Adrenal gland (tissue), 9 donors: ENCODE measurements at regions not wholly inside any gene's neighbourhood (a gene's known extent, or its start where the extent isn't known, plus 50 kb on each side); places are given as distances from the start of the nearest gene placed in this dataset.

ENCODE experiments used
- DNase-seq, 7 donors: peaks; one replicate each; pipeline ENCODE4 v3.0.0-alpha.2; 2019 to 2020
- H3K27ac ChIP-seq, 5 donors: fragments of 200-600 bp; sonication (generic) in 4 of 5; 1 replicate in 3 of 5; 2 replicates in 2 of 5; pipeline versions ENCODE4 v1.5.1 to v1.8.0; 2016 to 2020; ENCODE audit warnings: mild to moderate bottlenecking in 1 of 5
- H3K27me3 ChIP-seq: fragments of 200-600 bp; 2 replicates; pipeline ENCODE4 v1.8.0; 2021
- H3K36me3 ChIP-seq, 2 donors: fragments of 200-600 bp; replicated peaks in 1 of 2; 1 replicate in 1 of 2; 2 replicates in 1 of 2; pipeline versions ENCODE4 v1.5.1 to v1.8.0; 2018 to 2022
- H3K4me1 ChIP-seq, 2 donors: fragments of 200-600 bp; replicated peaks in 1 of 2; 1 replicate in 1 of 2; 2 replicates in 1 of 2; pipeline versions ENCODE4 v1.5.1 to v1.8.0; 2018 to 2021
- H3K4me3 ChIP-seq, 4 donors: fragments of 200-600 bp; sonication (generic) in 3 of 4; one replicate each; pipeline ENCODE4 v1.5.1; 2016 to 2018
- H3K9me3 ChIP-seq, 3 donors: fragments of 200-600 bp; sonication (generic) in 1 of 3; replicated peaks in 1 of 3; 1 replicate in 2 of 3; 2 replicates in 1 of 3; pipeline versions ENCODE4 v1.5.1 to v1.8.0; 2016 to 2021
- POLR2A ChIP-seq, 2 donors: fragments of 450-650 bp; IDR thresholded peaks; one replicate each; pipeline ENCODE4 v1.6.1; 2017; ENCODE audit warnings: antibody characterized with exemption in 2 of 2, mild to moderate bottlenecking in 2 of 2, moderate library complexity in 1 of 2
- WGBS, 4 donors: extraction: QIAGEN DNeasy Blood & Tissue Kit in 2 of 4; methylation state at CpG; one replicate each; pipeline versions ENCODE4 v1.1.5 to v1.1.7; 2013 to 2017; 5-methylcytosine and 5-hydroxymethylcytosine counted together
- intact Hi-C, 2 donors: fragments of 100-400 bp; cut with DNase I; formaldehyde crosslinking; loops; one replicate each; pipeline versions ENCODE4 v1.14.1 to v1.15.0; 2022 to 2023
- TF ChIP-seq, protein P1 (sequence below), 6 experiments: fragments of 450-650 bp in 4 of 6; fragments of 200-600 bp in 2 of 6; sonication (generic) in 1 of 6; IDR thresholded peaks; 1 replicate in 5 of 6; 2 replicates in 1 of 6; pipeline versions ENCODE4 v1.5.1 to v1.8.0; 2016 to 2021; ENCODE audit warnings: antibody characterized with exemption in 6 of 6, mild to moderate bottlenecking in 2 of 6, moderate library complexity in 1 of 6
- donor health status: healthy with polysubstance abuse.
- donor health status: Bipolar disorder and iron deficiency.
- donor health status: DM: yes; HTN: yes; CAD: no.
- donor health status: DM: no; HTN: no; CAD: no.
- donor health status: DM: no; HTN: no; CAD: no.

DNA sequence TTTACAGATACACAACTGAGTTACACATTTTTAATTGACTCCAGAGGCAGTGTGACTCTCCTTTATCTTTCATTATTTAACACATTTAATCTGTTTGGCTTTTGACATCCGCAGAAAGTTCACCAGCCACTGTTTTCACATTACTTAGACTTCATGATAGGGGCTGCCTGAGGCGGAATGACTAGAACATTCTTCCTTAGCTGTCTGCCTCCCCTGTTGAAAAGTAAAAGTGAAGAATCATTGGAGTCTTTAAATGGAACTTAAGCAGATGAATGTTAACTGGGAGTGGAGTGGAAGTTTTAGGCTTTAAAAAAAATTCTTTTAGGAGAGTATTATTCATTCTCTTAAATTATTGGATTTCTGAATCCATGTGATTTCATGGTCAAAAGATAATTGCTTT is 229.2 kb upstream of the MTNR1B start:
- Histone ChIP-seq H3K4me1 (no peaks in the 10 kb centered on the region), H3K4me3 (no peak overlapping the region), H3K36me3 (no peaks in the 10 kb centered on the region), H3K9me3 (peaks cover 0 to 4% (median 0%) of the 10 kb centered on the region in 3 donors), H3K27me3 (no peaks in the 10 kb centered on the region), H3K27ac (no peak overlapping the region)
- no peak for DNase-seq
- intact Hi-C loops, result no loop called here
- WGBS, 4 donors, result 54 to 76% (median 66%) methylated on average over 2 of the region's 2 CpGs
- TF ChIP-seq, protein P1, sequence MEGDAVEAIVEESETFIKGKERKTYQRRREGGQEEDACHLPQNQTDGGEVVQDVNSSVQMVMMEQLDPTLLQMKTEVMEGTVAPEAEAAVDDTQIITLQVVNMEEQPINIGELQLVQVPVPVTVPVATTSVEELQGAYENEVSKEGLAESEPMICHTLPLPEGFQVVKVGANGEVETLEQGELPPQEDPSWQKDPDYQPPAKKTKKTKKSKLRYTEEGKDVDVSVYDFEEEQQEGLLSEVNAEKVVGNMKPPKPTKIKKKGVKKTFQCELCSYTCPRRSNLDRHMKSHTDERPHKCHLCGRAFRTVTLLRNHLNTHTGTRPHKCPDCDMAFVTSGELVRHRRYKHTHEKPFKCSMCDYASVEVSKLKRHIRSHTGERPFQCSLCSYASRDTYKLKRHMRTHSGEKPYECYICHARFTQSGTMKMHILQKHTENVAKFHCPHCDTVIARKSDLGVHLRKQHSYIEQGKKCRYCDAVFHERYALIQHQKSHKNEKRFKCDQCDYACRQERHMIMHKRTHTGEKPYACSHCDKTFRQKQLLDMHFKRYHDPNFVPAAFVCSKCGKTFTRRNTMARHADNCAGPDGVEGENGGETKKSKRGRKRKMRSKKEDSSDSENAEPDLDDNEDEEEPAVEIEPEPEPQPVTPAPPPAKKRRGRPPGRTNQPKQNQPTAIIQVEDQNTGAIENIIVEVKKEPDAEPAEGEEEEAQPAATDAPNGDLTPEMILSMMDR (IDR thresholded peaks at IDR 0.05), result no peak
- TF ChIP-seq POLR2A (IDR thresholded peaks at IDR 0.05), result no peak

DNA sequence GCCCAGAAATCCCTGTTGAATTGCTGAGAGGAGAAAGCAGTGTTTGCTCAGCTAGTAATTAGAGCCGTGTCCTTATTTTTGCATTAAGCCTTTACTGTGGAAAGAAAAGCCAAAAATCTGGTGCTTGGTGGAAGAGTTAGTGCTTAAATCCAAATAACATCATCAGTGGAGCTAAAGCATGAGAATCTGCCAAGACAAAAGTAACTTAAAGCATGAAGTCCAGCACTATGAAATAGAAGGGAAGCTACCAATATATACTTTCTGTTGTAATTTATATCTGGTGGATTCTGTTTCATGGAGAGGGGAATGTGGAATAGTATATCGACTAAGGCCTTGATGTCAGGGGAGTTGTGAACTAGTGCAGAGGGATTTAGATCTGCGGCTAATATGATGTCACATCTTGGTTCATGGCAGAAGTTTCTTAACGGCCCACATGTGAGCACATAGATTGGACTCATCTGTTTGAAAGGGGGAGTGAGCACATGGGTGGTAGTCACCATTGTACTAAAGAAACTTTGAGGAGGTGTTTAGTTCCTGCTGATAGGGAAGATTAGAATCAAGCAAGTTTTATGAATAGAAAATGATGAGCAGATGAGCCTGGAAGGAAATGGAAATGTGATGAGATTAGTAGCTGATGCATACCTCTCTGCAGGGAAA is 224.4 kb upstream of the MTNR1B start:
- WGBS, 4 donors, result 86 to 87% (median 87%) methylated on average over 4 of the region's 4 CpGs
- DNase-seq, result no peak
- H3K9me3 ChIP-seq, result peaks cover 0 to 4% (median 0%) of the 10 kb centered on the region in 3 donors
- no peaks in the 10 kb centered on the region for H3K27me3 ChIP-seq
- H3K36me3 ChIP-seq, result no peaks in the 10 kb centered on the region
- TF ChIP-seq, protein P1 (IDR thresholded peaks at IDR 0.05), result no peak
- no peak for TF ChIP-seq POLR2A (IDR thresholded peaks at IDR 0.05)
- no peak overlapping the region for H3K4me3 ChIP-seq
- intact Hi-C loops, result no loop called here
- no peak overlapping the region for H3K27ac ChIP-seq
- H3K4me1 ChIP-seq, result no peaks in the 10 kb centered on the region

DNA sequence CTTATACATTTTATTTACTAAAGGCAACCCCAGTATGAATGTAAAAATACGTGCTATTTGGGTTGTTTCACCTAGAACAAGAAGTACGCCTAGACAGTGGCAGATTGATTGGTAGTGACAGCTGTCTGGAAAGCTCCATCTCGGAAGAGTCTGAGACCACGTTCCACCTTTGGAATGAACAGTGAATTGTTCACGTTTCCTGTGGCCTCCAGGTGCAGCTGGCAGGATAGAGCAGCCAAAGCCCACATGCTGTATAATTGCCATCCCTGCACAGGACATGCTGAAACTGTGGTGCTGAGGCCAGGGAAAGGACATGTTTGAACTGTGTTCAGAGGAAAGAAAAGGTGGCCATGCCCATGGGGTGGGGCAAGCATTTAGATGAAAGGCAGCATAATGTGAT is 218.7 kb upstream of the MTNR1B start:
- Histone ChIP-seq H3K4me3 (no peak overlapping the region), H3K27me3 (no peaks in the 10 kb centered on the region), H3K27ac (no peak overlapping the region), H3K36me3 (no peaks in the 10 kb centered on the region), H3K4me1 (no peaks in the 10 kb centered on the region), H3K9me3 (no peaks in the 10 kb centered on the region)
- intact Hi-C loops, result no loop called here
- DNase-seq, result no peak
- 68 to 77% (median 72%) methylated on average over 5 of the region's 5 CpGs for WGBS, 4 donors
- TF ChIP-seq POLR2A (IDR thresholded peaks at IDR 0.05), result no peak
- TF ChIP-seq, protein P1 (IDR thresholded peaks at IDR 0.05), result no peak

DNA sequence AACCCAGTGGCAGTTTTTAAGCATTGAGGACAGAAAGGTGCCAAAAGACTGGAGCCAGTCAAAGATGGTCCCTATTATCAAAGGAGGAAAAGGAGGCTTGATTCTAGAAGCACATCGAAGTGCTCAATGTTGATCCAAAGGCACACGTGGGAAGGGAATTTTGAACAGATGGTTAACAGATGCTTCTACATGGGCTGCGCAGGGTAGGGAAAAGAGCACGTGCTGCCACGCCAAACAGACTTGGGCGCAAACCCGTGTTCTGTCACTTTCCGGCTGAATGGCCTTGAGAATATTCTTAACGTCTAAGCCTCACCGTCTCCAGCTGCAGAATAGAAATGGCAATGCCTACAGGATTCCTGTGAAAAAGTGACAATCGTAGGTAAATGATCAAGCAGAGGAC is 217.9 kb upstream of the MTNR1B start:
- Histone ChIP-seq H3K27ac (no peak overlapping the region), H3K4me1 (no peaks in the 10 kb centered on the region), H3K27me3 (no peaks in the 10 kb centered on the region), H3K9me3 (no peaks in the 10 kb centered on the region), H3K36me3 (no peaks in the 10 kb centered on the region), H3K4me3 (no peak overlapping the region)
- TF ChIP-seq POLR2A (IDR thresholded peaks at IDR 0.05), result no peak
- TF ChIP-seq, protein P1 (IDR thresholded peaks at IDR 0.05), result no peak
- WGBS, 4 donors, result 63 to 83% (median 72%) methylated on average over 11 of the region's 11 CpGs
- no peak for DNase-seq
- intact Hi-C loops, result no loop called here
